HG02840 (cell line): ENCODE measurements at regions not wholly inside any gene's neighbourhood (a gene's known extent, or its start where the extent isn't known, plus 50 kb on each side); places are given as distances from the start of the nearest gene placed in this dataset.

ENCODE experiments used
- ATAC-seq: cut with Tn5 transposase; IDR thresholded peaks from one replicate; pipeline ENCODE4 v1.9.1; 2021; ENCODE audit warnings: mild to moderate bottlenecking, moderate library complexity, moderate number of reproducible peaks; ENCODE audit not compliant: unreplicated experiment, low FRiP score

- no peak for ATAC-seq
These were observed 756.1 kb upstream of the DDX18 start for GRCh38 chr2:117058366-117058765.

- ATAC-seq: no peak
These were observed 750.5 kb upstream of the DDX18 start for GRCh38 chr2:117064021-117064420.

- no peak for ATAC-seq
These were observed 748.6 kb upstream of the DDX18 start for GRCh38 chr2:117065912-117066311.

GRCh38 chr2:117067900-117068299, 746.6 kb upstream of the DDX18 start:
- no peak for ATAC-seq

GRCh38 chr2:117068371-117068770, 746.1 kb upstream of the DDX18 start:
- no peak for ATAC-seq

- no peak for ATAC-seq
These were observed 742.9 kb upstream of the DDX18 start for GRCh38 chr2:117071556-117072102.

- ATAC-seq: no peak
These were observed 739.7 kb upstream of the DDX18 start for GRCh38 chr2:117074756-117075155.

GRCh38 chr2:117085256-117085655, 729.2 kb upstream of the DDX18 start:
- ATAC-seq: no peak

GRCh38 chr2:117085737-117086136, 728.8 kb upstream of the DDX18 start:
- ATAC-seq: no peak

GRCh38 chr2:117086174-117086942, 728.1 kb upstream of the DDX18 start:
- ATAC-seq: no peak

GRCh38 chr2:117086943-117087250, 727.6 kb upstream of the DDX18 start:
- no peak for ATAC-seq

GRCh38 chr2:117087535-117088291, 726.8 kb upstream of the DDX18 start:
- no peak for ATAC-seq

- ATAC-seq: no peak
These were observed 723.3 kb upstream of the DDX18 start for GRCh38 chr2:117091041-117091837.

GRCh38 chr2:117101613-117102012, 712.9 kb upstream of the DDX18 start:
- no peak for ATAC-seq

GRCh38 chr2:117108741-117109267, 705.7 kb upstream of the DDX18 start:
- no peak for ATAC-seq

- ATAC-seq: no peak
These were observed 695.5 kb upstream of the DDX18 start for GRCh38 chr2:117118994-117119393.

- ATAC-seq: no peak
These were observed 691.1 kb upstream of the DDX18 start for GRCh38 chr2:117123362-117123761.

- no peak for ATAC-seq
These were observed 687.8 kb upstream of the DDX18 start for GRCh38 chr2:117126656-117127055.

- no peak for ATAC-seq
These were observed 686.8 kb upstream of the DDX18 start for GRCh38 chr2:117127680-117128079.

- no peak for ATAC-seq
These were observed 686.0 kb upstream of the DDX18 start for GRCh38 chr2:117128461-117128860.

GRCh38 chr2:117137371-117137770, 677.1 kb upstream of the DDX18 start:
- no peak for ATAC-seq
